SIG-M5 treated with dmso at 0.1 percent for 504 hours (cell line): ENCODE measurements at regions not wholly inside any gene's neighbourhood (a gene's known extent, or its start where the extent isn't known, plus 50 kb on each side); places are given as distances from the start of the nearest gene placed in this dataset.
"Not testable (repeated sequence)": the region's sequence is repeated elsewhere in the genome, so short reads cannot be mapped to it uniquely, and the experiment has no call there.

Experiments used
- DNase-seq: peaks from one replicate; lab custom pipeline; 2025; ENCODE audit not compliant: unreplicated experiment; lab: John Stamatoyannopoulos, UW

DNA sequence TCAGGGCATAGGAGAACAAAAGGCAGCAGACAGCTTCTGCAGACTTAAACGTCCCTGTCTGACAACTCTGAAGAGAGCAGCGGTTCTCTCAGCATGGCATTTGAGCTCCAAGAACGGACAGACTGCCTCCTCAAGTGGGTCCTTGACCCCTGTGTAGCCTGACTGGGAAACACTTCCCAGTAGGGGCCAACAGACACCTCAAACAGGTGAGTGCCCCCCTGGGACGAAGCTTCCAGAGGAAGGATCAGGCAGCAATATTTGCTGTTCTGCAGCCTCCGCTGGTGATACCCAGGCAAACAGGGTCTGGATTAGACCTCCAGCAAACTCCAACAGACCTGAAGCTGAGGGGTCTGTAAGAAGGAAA lies 66.9 kb upstream of the NEDD9 start:
- not testable (repeated sequence) for DNase-seq

DNA sequence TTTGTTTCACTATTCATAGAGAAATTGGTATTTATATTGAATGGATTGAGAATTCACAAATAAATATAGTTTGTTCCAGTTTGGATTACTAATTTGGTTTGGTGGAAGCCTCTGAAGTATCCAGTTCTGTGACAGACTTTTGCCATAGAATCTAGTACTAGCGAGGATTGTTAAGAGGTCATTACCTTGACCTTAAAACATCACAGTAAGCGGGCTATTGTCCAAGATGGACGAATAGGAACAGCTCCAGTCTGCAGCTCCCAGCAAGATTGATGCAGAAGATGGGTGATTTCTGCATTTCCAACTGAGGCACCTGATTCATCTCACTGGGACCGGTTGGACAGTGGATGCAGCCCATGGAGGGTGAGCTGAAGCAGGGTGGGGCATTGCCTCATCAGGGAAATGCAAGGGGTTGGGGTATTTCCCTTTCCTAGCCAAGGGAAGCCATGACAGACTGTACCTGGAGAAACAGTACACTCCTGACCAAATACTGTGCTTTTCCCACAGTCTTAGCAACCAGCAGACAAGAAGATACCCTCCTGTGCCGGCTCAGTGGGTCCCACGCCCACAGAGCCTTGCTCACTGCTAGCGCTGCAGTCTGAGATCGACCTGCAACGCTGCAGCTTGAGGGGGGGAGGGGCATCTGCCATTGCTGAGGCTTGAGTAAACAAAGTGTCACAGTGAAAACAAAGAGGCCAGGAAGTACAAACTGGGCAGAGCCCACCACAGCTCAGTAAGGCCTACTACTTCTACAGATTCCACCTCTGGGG lies 66.4 kb upstream of the NEDD9 start:
- DNase-seq: no peak

- no peak for DNase-seq
Observed at GRCh38 chr6:11297376-11297729, 64.9 kb upstream of the NEDD9 start.

- no peak for DNase-seq
Observed at GRCh38 chr6:11296449-11297375, 64.2 kb upstream of the NEDD9 start.

GRCh38 chr6:11295969-11296368 lies 63.5 kb upstream of the NEDD9 start:
- no peak for DNase-seq

- no peak for DNase-seq
Observed at GRCh38 chr6:11294228-11294627, 61.8 kb upstream of the NEDD9 start.

- no peak for DNase-seq
Observed at GRCh38 chr6:11292594-11293236, 60.2 kb upstream of the NEDD9 start.

GRCh38 chr6:11292091-11292490 lies 59.6 kb upstream of the NEDD9 start:
- no peak for DNase-seq

- no peak for DNase-seq
Observed at GRCh38 chr6:11291582-11291981, 59.1 kb upstream of the NEDD9 start.

GRCh38 chr6:11290027-11290426 lies 57.6 kb upstream of the NEDD9 start:
- DNase-seq: no peak

DNA sequence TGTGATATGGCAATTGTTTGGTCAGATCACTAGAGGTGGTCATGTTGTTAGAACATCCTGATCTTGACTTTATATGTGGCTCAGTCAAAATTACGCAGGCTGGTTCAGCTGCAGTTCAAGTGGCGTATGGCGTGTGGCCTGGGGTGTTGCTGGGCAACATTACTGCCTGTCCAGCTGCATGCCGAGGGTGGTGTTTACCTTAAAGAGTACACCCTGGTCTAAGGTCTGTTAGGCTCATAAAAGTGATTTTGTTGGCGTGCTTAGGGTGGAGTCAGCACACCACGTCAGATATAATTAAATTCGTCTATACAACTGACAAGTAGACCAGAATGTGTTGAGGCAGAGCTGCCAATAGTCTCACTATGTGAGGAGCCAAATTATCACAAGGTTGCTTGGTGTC lies 55.6 kb upstream of the NEDD9 start:
- no peak for DNase-seq

DNA sequence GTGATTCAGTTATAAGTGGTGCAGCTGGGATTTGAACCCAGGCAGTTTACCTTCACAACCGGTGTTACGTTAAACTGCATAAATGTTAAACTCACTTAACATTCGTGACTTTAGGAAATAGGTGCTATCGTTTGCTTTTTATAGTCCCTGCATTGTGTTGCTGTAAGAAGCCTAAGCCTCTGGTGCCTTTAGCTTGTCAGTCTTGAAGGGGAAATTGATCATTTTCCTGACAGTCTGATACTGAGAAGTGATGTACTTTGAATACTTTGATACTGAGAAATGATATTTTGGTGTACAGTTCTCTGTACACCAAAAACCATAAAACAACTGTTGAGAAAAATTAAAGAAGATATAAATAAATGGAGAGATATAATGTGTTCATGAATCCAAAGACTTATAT lies 52.5 kb upstream of the NEDD9 start:
- no peak for DNase-seq

DNA sequence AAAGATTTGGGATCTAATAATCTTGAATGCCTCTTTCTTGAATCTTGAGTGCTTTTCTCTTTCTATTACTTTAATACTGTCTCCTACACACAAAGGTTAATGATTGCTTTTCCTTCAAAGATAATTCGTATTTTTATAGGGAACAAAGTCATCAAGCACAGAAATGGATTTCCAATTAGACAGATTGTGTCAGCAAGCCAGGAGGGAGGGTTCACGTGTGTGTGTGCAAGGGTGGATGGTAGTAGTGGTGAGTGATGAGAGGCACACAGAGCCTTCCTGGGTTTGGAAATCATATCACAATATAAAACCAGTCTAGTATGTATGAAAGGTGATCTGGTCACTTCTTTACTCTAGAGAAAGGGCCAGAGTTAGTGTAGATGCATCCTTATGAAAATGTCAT lies 51.2 kb upstream of the NEDD9 start:
- no peak for DNase-seq

GRCh38 chr6:11282875-11283274 lies 50.4 kb upstream of the NEDD9 start:
- DNase-seq: no peak
